ENCODE measurements at regions not wholly inside any gene's neighbourhood (a gene's known extent, or its start where the extent isn't known, plus 50 kb on each side); places are given as distances from the start of the nearest gene placed in this dataset.

GRCh38 chr4:31236639-31237173, 516.5 kb downstream of the PCDH7 start:
- no peaks in the 10 kb centered on the region for H3K9me3 ChIP-seq (ENCODE audit: low read depth, low read length, poor library complexity, severe bottlenecking)
- H3K27me3 ChIP-seq (replicated peaks; ENCODE audit: insufficient read depth, low read depth, low read length, poor library complexity) = no peaks in the 10 kb centered on the region
- no TSS peak for BruUV-seq (replicated peaks)
- no peaks in the 10 kb centered on the region for H3K36me3 ChIP-seq (ENCODE audit: insufficient read depth, low read length, poor library complexity, severe bottlenecking)
- TF ChIP-seq, protein P1, sequence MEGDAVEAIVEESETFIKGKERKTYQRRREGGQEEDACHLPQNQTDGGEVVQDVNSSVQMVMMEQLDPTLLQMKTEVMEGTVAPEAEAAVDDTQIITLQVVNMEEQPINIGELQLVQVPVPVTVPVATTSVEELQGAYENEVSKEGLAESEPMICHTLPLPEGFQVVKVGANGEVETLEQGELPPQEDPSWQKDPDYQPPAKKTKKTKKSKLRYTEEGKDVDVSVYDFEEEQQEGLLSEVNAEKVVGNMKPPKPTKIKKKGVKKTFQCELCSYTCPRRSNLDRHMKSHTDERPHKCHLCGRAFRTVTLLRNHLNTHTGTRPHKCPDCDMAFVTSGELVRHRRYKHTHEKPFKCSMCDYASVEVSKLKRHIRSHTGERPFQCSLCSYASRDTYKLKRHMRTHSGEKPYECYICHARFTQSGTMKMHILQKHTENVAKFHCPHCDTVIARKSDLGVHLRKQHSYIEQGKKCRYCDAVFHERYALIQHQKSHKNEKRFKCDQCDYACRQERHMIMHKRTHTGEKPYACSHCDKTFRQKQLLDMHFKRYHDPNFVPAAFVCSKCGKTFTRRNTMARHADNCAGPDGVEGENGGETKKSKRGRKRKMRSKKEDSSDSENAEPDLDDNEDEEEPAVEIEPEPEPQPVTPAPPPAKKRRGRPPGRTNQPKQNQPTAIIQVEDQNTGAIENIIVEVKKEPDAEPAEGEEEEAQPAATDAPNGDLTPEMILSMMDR (conservative IDR thresholded peaks at IDR 0.05; ENCODE audit: low read depth, low read length) = no peak
- no peak for TF ChIP-seq EZH2 (IDR thresholded peaks at IDR 0.05; ENCODE audit: borderline replicate concordance, low read depth, low read length, poor library complexity, severe bottlenecking)
- ChIA-PET POLR2A (ENCODE audit: low non-redundant PET) (no interaction called here), CTCF (no interaction called here)
- peak; percentile 41 for DNase-seq (ENCODE audit: low spot score)
- intact Hi-C loops (cut with micrococcal nuclease; ENCODE audit: unreplicated experiment) = no loop called here
- H3K4me1 ChIP-seq (ENCODE audit: insufficient read depth, low read length, poor library complexity, severe bottlenecking) = peaks cover 6% of the 10 kb centered on the region
- H3K4me3 ChIP-seq (ENCODE audit: low read depth, low read length, poor library complexity, severe bottlenecking) = no peak overlapping the region
- no peak overlapping the region for H3K27ac ChIP-seq (ENCODE audit: low read depth, low read length, poor library complexity, severe bottlenecking)

GRCh38 chr4:31237233-31237632, 517.1 kb downstream of the PCDH7 start:
- no peak overlapping the region for H3K4me3 ChIP-seq (ENCODE audit: low read depth, low read length, poor library complexity, severe bottlenecking)
- H3K27me3 ChIP-seq (replicated peaks; ENCODE audit: insufficient read depth, low read depth, low read length, poor library complexity) = no peaks in the 10 kb centered on the region
- peaks cover 6% of the 10 kb centered on the region for H3K4me1 ChIP-seq (ENCODE audit: insufficient read depth, low read length, poor library complexity, severe bottlenecking)
- POLR2A ChIA-PET (ENCODE audit: low non-redundant PET) = no interaction called here
- H3K9me3 ChIP-seq (ENCODE audit: low read depth, low read length, poor library complexity, severe bottlenecking) = no peaks in the 10 kb centered on the region
- no TSS peak for BruUV-seq (replicated peaks)
- CTCF ChIA-PET = no interaction called here
- no peaks in the 10 kb centered on the region for H3K36me3 ChIP-seq (ENCODE audit: insufficient read depth, low read length, poor library complexity, severe bottlenecking)
- no peak for DNase-seq (ENCODE audit: low spot score)
- TF ChIP-seq, protein P1 (conservative IDR thresholded peaks at IDR 0.05; ENCODE audit: low read depth, low read length) = no peak
- TF ChIP-seq EZH2 (IDR thresholded peaks at IDR 0.05; ENCODE audit: borderline replicate concordance, low read depth, low read length, poor library complexity, severe bottlenecking) = no peak
- H3K27ac ChIP-seq (ENCODE audit: low read depth, low read length, poor library complexity, severe bottlenecking) = no peak overlapping the region
- intact Hi-C loops (cut with micrococcal nuclease; ENCODE audit: unreplicated experiment) = no loop called here

- Histone ChIP-seq H3K4me1 (ENCODE audit: insufficient read depth, low read length, poor library complexity, severe bottlenecking) (peaks cover 6% of the 10 kb centered on the region), H3K36me3 (ENCODE audit: insufficient read depth, low read length, poor library complexity, severe bottlenecking) (no peaks in the 10 kb centered on the region), H3K27me3 (replicated peaks; ENCODE audit: insufficient read depth, low read depth, low read length, poor library complexity) (no peaks in the 10 kb centered on the region), H3K9me3 (ENCODE audit: low read depth, low read length, poor library complexity, severe bottlenecking) (no peaks in the 10 kb centered on the region), H3K27ac (ENCODE audit: low read depth, low read length, poor library complexity, severe bottlenecking) (no peak overlapping the region), H3K4me3 (ENCODE audit: low read depth, low read length, poor library complexity, severe bottlenecking) (no peak overlapping the region)
- ChIA-PET CTCF (no interaction called here), POLR2A (ENCODE audit: low non-redundant PET) (no interaction called here)
- intact Hi-C loops (cut with micrococcal nuclease; ENCODE audit: unreplicated experiment) = no loop called here
- TF ChIP-seq EZH2 (IDR thresholded peaks at IDR 0.05; ENCODE audit: borderline replicate concordance, low read depth, low read length, poor library complexity, severe bottlenecking) = no peak
- TF ChIP-seq, protein P1 (conservative IDR thresholded peaks at IDR 0.05; ENCODE audit: low read depth, low read length) = no peak
- DNase-seq (ENCODE audit: low spot score) = no peak
- no TSS peak for BruUV-seq (replicated peaks)
Observed at GRCh38 chr4:31239886-31240285, 519.7 kb downstream of the PCDH7 start.
